RWPE2 (cell line): ENCODE measurements at regions not wholly inside any gene's neighbourhood (a gene's known extent, or its start where the extent isn't known, plus 50 kb on each side); places are given as distances from the start of the nearest gene placed in this dataset.
A peak's percentile ranks its signal among the peaks of the same experiment; 100 is the strongest.
"Not testable (repeated sequence)": the region's sequence is repeated elsewhere in the genome, so short reads cannot be mapped to it uniquely, and the experiment has no call there.

Experiments
- ATAC-seq: fragments of 200-7000 bp; cut with Tn5 transposase; 3 replicates; pipeline ENCODE4 v1.9.1; 2021; ENCODE audit warnings: low read depth
- DNase-seq: peaks from one replicate; pipeline ENCODE4 v3.0.0-alpha.2; 2020; ENCODE audit warnings: low spot score
- H3K27ac ChIP-seq: fragments of 450-650 bp; 2 replicates; pipeline ENCODE4 v1.5.1; 2017; ENCODE audit warnings: mild to moderate bottlenecking; ENCODE audit not compliant: poor library complexity, severe bottlenecking
- H3K27me3 ChIP-seq: fragments of 250-450 bp; sonication (Bioruptor Pico); 2 replicates; pipeline ENCODE4 v1.5.1; 2021; ENCODE audit warnings: mild to moderate bottlenecking, moderate library complexity; ENCODE audit not compliant: insufficient read depth, poor library complexity, severe bottlenecking
- H3K36me3 ChIP-seq: fragments of 250-450 bp; sonication (Bioruptor Pico); 2 replicates; pipeline ENCODE4 v1.5.1; 2020; ENCODE audit warnings: low read depth, mild to moderate bottlenecking, moderate library complexity
- H3K4me1 ChIP-seq: fragments of 250-450 bp; sonication (Bioruptor Pico); 2 replicates; pipeline ENCODE4 v1.5.1; 2021; ENCODE audit warnings: mild to moderate bottlenecking, moderate library complexity; ENCODE audit not compliant: insufficient read depth, poor library complexity, severe bottlenecking
- H3K4me3 ChIP-seq: fragments of 250-450 bp; sonication (Bioruptor Pico); 2 replicates; pipeline ENCODE4 v1.5.1; 2021; ENCODE audit warnings: mild to moderate bottlenecking, moderate library complexity; ENCODE audit not compliant: severe bottlenecking
- H3K9me3 ChIP-seq: fragments of 250-450 bp; sonication (Bioruptor Pico); 2 replicates; pipeline ENCODE4 v1.5.1; 2021; ENCODE audit warnings: mild to moderate bottlenecking, moderate library complexity; ENCODE audit not compliant: severe bottlenecking
- TF ChIP-seq, protein P1 (sequence below): fragments of 450-650 bp; IDR thresholded peaks from one replicate; pipeline ENCODE4 v1.5.1; 2017; ENCODE audit warnings: mild to moderate bottlenecking, moderate library complexity; ENCODE audit not compliant: poor library complexity, severe bottlenecking

DNA sequence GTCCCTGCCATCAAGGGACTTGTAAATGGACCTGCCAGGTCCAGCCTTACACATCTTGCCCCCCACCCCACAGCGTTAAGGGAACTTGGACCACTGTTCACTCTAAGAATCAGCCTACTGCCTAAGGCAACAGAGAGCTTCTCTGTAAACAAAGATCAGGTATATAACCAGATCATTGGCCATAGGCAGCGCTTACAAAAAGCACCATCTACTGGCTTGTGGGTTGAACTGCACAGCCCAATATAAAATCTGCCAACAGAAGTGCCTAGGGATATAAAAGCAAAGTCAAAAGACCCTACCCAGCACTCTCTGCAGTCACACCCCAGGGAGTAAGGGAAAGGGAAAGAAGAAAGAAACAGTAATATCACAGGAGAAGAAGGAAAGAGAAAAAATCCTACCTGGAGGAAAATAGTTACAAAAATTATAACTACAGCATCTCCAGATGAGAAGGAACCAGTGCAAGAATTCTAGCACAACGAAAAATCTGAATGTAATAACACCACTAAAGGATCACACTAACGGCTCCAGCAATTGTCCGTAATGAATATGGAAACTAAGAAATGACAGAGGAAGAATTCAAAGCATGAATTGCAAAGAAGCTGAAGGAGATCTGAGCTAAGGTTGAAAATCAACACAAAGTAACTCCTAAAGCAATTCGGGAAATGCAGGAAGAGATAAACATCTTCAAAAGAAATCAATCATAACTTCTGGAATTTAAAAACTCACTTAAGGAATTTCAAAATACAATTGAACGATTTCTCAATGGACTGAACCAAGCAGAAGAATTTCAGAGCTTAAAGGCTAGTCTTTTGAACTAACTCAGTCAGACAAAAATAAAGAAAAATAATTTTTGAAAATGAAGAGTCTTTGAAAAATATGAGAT is 95.2 kb upstream of the PCED1B start:
- TF ChIP-seq, protein P1, sequence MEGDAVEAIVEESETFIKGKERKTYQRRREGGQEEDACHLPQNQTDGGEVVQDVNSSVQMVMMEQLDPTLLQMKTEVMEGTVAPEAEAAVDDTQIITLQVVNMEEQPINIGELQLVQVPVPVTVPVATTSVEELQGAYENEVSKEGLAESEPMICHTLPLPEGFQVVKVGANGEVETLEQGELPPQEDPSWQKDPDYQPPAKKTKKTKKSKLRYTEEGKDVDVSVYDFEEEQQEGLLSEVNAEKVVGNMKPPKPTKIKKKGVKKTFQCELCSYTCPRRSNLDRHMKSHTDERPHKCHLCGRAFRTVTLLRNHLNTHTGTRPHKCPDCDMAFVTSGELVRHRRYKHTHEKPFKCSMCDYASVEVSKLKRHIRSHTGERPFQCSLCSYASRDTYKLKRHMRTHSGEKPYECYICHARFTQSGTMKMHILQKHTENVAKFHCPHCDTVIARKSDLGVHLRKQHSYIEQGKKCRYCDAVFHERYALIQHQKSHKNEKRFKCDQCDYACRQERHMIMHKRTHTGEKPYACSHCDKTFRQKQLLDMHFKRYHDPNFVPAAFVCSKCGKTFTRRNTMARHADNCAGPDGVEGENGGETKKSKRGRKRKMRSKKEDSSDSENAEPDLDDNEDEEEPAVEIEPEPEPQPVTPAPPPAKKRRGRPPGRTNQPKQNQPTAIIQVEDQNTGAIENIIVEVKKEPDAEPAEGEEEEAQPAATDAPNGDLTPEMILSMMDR, result peak; percentile 94
- peaks cover 12% of the 10 kb centered on the region for H3K4me1 ChIP-seq
- H3K27me3 ChIP-seq, result no peaks in the 10 kb centered on the region
- H3K9me3 ChIP-seq, result no peaks in the 10 kb centered on the region
- DNase-seq (no peak), ATAC-seq (peak; percentile 88)
- H3K4me3 ChIP-seq, result no peak overlapping the region
- H3K27ac ChIP-seq, result peak overlapping the region; percentile 20
- no peaks in the 10 kb centered on the region for H3K36me3 ChIP-seq

DNA sequence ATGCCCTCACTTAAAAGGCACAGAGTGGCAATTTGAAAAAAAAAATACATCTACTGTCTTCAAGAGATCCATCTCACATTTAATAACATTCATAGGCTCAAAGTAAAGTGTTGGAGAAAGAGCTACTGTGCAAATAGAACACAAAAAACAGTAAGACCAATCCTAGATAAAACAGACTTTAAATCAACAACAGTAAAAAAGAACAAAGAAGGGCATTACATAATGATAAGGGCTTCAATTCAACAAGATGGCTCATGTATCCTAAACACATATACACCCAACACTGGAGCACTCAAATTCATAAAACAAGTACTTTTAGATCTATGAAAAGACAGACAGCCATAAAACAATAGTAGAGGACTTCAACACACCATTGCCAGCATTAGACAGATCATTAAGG is 93.6 kb upstream of the PCED1B start:
- H3K9me3 ChIP-seq, result no peaks in the 10 kb centered on the region
- peaks cover 12% of the 10 kb centered on the region for H3K4me1 ChIP-seq
- no peaks in the 10 kb centered on the region for H3K27me3 ChIP-seq
- H3K4me3 ChIP-seq, result no peak overlapping the region
- H3K27ac ChIP-seq, result no peak overlapping the region
- no peaks in the 10 kb centered on the region for H3K36me3 ChIP-seq
- TF ChIP-seq, protein P1, result no peak
- ATAC-seq (no peak), DNase-seq (no peak)

DNA sequence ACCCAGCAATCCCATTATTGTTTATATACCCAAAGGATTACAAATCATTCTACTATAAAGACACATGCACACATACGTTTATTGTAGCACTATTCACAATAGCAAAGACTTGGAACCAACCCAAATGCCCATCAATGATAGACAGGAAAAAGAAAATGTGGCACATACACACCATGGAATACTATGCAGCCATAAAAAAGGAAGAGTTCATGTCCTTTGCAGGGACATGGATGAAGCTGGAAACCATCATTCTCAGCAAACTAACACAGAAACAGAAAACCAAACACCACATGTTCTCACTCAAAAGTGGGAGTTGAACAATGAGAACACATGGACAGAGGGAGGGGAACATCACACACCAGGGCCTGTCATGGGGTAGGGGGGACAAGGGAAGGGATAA is 91.3 kb upstream of the PCED1B start:
- H3K36me3 ChIP-seq, H3K27ac ChIP-seq, H3K9me3 ChIP-seq, DNase-seq, H3K4me3 ChIP-seq, ATAC-seq, H3K27me3 ChIP-seq: not testable (repeated sequence)
- H3K4me1 ChIP-seq, result peaks cover 12% of the 10 kb centered on the region

DNA sequence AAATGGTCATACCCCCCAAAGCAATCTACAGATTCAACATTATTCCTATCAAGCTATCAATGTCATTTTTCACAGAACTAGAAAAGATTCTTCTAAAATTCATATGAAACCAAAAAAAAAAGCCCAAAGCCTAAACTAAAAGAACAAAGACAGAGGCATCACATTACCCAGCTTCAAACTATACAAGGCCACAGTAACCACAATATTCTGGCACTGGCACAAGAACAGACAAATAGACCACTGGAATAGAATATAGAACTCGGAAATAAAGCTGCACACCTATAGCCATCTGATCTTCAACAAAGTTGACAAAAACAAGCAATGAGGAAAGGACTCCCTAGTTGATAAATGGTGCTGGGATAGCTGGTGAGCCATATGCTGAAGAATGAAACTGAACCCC is 89.2 kb upstream of the PCED1B start:
- no peaks in the 10 kb centered on the region for H3K4me1 ChIP-seq
- no peaks in the 10 kb centered on the region for H3K27me3 ChIP-seq
- no peak for ATAC-seq
- no peaks in the 10 kb centered on the region for H3K36me3 ChIP-seq
- H3K27ac ChIP-seq, result no peak overlapping the region
- TF ChIP-seq, protein P1, result no peak
- H3K9me3 ChIP-seq, result no peaks in the 10 kb centered on the region
- no peak overlapping the region for H3K4me3 ChIP-seq
- DNase-seq, result no peak

DNA sequence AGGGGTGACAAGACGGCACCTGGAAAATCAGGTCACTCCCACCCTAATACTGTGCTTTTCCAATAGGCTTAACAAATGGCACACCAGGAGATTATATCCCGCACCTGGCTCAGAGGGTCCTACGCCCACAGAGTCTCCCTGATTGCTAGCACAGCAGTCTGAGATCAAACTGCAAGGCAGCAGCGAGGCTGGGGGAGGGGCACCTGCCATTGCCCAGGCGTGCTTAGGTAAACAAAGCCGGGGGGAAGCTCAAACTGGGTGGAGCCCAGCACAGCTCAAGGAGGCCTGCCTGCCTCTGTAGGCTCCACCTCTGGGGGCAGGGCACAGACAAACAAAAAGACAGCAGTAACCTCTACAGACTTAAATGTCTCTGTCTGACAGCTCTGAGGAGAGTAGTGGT is 87.4 kb upstream of the PCED1B start:
- ATAC-seq, H3K36me3 ChIP-seq, DNase-seq, H3K4me3 ChIP-seq, H3K4me1 ChIP-seq, H3K9me3 ChIP-seq, H3K27me3 ChIP-seq, H3K27ac ChIP-seq: not testable (repeated sequence)
